Retina (tissue), 1 donor: ENCODE measurements at regions not wholly inside any gene's neighbourhood (a gene's known extent, or its start where the extent isn't known, plus 50 kb on each side); places are given as distances from the start of the nearest gene placed in this dataset.
A peak's percentile ranks its signal among the peaks of the same experiment; 100 is the strongest.

Experiments
- DNase-seq: peaks from one replicate; pipeline ENCODE4 v3.0.0-alpha.2; 2016

DNA sequence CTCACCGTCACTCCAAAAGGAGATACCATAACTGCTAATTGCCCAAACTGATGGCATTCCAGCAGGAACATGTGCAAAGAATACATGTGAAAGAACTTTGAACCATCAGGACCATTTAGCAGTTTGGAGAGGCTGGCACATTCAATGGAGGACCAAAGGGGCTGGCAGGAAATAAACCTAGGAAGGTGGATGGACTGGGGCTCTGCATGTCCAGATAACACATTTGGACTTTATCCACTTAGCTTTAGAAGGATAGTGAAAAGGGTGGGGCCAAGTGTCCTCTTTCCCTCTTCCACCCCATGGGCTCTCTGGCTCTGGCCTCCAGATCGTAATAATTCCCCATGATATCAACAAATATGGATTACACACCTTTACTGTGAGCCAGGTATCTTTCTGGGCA, 58.8 kb upstream of the CALM2 start:
- DNase-seq: no peak

DNA sequence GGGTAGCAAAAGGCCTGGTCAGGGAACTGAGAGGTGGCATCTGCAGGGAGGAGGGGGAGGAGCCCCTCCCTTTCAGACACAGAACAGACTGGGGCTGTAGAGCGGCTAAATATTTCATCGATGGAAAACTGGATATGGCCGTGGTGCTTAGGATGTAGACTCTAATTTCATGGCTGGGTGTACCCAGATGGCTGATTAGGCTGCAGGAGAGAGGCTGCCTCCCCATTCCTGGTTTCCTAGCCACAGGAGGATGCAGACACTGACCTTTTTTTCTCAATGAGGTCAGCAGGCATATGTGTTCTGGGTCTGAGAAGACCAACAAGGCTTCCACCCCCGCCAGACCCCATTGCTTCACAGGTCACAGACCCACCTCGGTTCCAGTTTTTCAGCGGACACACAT, 58.1 kb upstream of the CALM2 start:
- peak; percentile 50 for DNase-seq

DNA sequence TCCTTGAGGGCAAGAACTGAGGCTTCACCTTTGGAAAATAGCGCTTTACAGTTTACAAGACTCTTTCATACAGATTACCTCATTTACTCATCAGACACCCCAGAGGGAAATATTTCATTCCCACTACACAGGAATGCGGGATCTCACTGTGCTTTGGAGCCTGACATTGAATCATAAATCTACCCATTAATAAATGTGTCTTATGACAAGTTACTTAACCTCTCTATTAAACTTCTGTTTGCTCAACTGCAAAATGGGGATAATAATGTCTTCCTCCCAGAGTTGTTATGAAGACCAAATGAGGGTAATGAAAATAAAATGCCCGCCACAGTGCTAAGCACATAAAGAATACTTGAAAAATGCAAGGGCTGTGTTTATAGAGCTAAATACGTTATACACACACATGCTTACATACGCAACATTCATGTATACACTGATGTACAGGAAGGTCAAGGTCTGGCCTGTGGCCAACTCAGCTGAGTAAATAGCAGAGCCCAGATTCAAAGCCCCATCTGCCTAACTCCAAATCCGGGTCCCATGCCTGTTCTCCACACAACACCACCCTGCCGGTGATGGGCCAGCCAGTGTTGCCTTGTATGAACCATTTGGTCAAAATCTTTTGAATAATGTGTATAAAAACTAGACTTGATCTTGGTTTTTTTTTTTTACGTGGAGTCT, 56.6 kb upstream of the CALM2 start:
- DNase-seq: no peak

DNA sequence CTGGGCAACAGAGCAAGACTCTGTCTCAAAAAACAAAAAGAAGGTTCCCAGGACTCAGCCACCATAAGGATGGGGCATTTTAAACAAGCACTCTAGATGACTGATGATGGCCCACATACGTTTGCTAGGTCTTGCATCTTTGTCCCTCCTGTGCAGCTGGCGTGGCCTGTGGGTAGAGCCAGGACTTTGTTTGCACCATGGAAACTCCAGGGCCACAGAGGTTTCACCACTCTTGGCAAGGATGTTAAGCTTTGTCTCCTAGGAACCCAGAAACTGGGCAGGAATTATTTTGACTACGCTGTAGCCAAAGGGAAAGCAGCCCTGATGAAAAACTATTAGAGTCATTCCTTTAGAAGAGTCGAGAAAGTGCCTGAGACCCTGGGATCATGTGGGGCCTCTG, 54.1 kb upstream of the CALM2 start:
- no peak for DNase-seq

DNA sequence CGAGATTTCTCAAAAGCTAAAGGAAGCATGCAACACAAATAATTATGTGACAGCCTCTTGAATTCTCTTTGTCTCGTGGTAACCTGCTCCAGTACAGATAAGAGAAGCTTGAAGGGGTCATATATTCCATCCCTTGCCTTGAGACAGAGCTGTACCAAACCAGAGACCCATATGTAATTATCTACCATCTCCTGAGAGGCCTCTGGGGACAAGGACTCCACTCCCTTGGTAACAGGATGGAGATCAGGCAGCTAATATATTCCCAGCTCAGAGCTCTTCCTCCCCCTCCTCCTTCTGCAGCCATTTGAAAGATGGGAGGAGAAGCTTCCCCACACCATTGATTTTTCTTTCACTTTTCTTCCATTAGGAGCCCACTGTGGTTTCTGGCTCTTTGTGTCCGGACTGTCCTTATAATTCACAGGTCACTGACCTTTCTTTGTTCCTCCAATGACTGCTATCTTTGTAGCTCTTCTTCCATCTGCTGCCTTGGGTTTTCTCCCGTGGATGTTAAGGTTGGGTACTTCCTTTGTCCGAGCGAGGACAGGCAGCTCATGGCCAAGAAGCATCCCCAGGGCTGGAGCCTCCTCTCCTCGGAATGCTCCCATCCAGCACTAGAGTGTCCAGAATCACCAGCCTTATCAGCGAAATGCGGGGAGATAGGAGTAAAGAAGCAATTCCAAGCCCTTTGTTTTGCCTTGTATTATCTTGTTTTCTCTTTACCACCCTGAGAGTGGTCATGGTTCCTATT, 51.4 kb upstream of the CALM2 start:
- DNase-seq: peak; percentile 79

DNA sequence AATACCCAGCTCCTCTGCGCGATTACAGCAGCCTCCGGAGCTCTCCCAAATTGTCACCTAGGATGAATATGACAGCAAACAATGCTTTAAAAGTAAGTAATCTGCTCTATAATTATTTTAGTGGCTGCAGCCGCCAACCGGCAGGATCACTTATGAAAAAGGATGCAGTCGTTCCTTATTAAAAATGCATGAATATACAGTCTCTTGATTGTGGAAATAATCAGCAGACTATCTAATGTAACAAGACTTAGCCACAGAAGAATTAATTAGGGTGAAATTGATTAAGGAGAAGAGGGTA, 50.6 kb upstream of the CALM2 start:
- peak; percentile 51 for DNase-seq

DNA sequence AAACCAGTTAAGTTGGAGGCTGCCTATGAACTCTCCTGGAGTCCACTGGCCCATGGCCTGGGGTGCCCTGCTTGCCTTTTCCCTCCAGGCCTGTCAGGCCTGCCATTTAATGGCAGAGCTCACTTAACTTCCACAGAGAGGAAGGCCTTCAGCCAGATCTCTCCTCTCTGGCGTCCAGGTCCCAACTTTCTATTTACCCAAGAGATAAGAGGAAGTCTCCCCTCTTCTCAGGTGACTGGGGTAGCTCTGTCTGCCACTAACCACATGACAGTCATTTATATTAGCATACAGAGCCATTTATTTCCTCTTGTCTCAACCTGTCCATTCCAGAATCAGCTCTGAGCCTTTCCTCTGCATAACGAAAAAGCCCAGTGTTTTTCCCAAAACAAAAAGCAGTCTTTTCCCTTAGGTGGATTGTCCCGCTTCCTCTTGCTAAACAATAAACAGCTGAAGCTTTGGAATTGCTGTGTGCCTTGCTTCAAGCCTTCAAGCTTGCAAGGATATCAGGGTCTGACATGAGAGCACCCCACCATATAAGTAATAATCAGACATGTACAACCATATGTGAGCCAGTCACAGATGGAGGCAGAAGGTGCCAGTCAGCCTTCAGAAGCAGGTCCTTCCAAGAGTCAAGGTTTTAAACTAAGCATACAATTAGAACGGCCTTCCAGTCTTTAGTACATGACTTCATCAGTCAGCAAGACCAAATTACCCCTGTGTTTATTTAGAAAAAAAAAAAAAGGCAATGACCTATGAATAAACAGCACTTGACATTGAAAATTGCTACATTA, 50.0 kb upstream of the CALM2 start:
- peak; percentile 46 for DNase-seq
